GM12892 (cell line): ENCODE measurements at regions not wholly inside any gene's neighbourhood (a gene's known extent, or its start where the extent isn't known, plus 50 kb on each side); places are given as distances from the start of the nearest gene placed in this dataset.

Experiments used
- POLR2A ChIP-seq: IDR thresholded peaks from 2 replicates; pipeline ENCODE4 v1.6.1; 2011; ENCODE audit warnings: low read depth, low read length, control low read depth
- TAF1 ChIP-seq: IDR thresholded peaks from 2 replicates; pipeline ENCODE4 v1.6.1; 2011; ENCODE audit warnings: low read depth, mild to moderate bottlenecking, control low read depth, low read length, borderline replicate concordance

- TF ChIP-seq POLR2A (no peak), TAF1 (no peak)
Observed at GRCh38 chr21:23936224-23936623, 1671.1 kb downstream of the MRPL39 start.
